DOHH2 (cell line): ENCODE measurements at regions not wholly inside any gene's neighbourhood (a gene's known extent, or its start where the extent isn't known, plus 50 kb on each side); places are given as distances from the start of the nearest gene placed in this dataset.

Experiments
- EZH2phosphoT487 ChIP-seq: fragments of 200-600 bp; sonication (generic); IDR thresholded peaks from 2 replicates; pipeline ENCODE4 v1.6.1; 2017; ENCODE audit warnings: borderline replicate concordance, mild to moderate bottlenecking, antibody characterized with exemption, low read length, moderate library complexity, mixed read lengths
- TF ChIP-seq, protein P1 (sequence below): fragments of 200-600 bp; sonication (generic); IDR thresholded peaks from one replicate; pipeline ENCODE4 v1.5.1; 2014; ENCODE audit warnings: antibody characterized with exemption, mild to moderate bottlenecking, low read depth, low read length; ENCODE audit not compliant: poor library complexity, severe bottlenecking

DNA sequence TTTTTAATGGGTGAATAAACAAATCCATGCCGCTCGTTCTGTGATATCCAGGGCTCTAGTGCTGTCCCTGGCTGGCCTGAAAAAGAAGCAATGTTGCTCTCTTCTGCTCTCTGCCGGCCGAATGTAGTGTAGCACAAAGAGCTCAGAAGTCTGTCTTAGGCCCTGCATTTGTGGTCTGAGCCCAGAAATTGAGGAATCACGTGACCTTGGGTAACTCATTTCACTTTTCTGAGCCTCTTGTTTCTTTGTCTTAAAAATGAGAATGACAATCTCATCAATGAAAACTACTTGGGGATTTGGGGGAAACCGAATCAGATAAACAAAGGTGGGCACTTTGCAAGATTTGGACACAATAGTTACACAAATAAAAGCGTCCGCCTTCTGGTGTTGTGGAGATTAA, 381.6 kb upstream of the ASIC2 start:
- TF ChIP-seq, protein P1, sequence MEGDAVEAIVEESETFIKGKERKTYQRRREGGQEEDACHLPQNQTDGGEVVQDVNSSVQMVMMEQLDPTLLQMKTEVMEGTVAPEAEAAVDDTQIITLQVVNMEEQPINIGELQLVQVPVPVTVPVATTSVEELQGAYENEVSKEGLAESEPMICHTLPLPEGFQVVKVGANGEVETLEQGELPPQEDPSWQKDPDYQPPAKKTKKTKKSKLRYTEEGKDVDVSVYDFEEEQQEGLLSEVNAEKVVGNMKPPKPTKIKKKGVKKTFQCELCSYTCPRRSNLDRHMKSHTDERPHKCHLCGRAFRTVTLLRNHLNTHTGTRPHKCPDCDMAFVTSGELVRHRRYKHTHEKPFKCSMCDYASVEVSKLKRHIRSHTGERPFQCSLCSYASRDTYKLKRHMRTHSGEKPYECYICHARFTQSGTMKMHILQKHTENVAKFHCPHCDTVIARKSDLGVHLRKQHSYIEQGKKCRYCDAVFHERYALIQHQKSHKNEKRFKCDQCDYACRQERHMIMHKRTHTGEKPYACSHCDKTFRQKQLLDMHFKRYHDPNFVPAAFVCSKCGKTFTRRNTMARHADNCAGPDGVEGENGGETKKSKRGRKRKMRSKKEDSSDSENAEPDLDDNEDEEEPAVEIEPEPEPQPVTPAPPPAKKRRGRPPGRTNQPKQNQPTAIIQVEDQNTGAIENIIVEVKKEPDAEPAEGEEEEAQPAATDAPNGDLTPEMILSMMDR = peak; percentile 75
- no peak for TF ChIP-seq EZH2phosphoT487
